Activated T-cell treated with anti-CD3 and anti-CD28 coated beads, Interleukin-2, amount 50 U/mL, for 72 hours (primary cell): ENCODE measurements at regions not wholly inside any gene's neighbourhood (a gene's known extent, or its start where the extent isn't known, plus 50 kb on each side); places are given as distances from the start of the nearest gene placed in this dataset.
A peak's percentile ranks its signal among the peaks of the same experiment; 100 is the strongest.
"Not testable (repeated sequence)": the region's sequence is repeated elsewhere in the genome, so short reads cannot be mapped to it uniquely, and the experiment has no call there.

Experiments used
- ATAC-seq, 2 donors: fragments of 150-1000 bp; cut with Tn5 transposase; replicated peaks in 1 of 2; 2 replicates each; pipeline ENCODE4 v1.10.0; 2021; ENCODE audit warnings: moderate library complexity in 2 of 2, mild to moderate bottlenecking in 1 of 2
- DNase-seq, 2 donors: peaks; one replicate each; pipeline ENCODE4 v3.0.0; 2021 to 2022; ENCODE audit warnings: mixed read lengths in 1 of 2
- H3K27ac Mint-ChIP-seq: one replicate; pipeline ENCODE4 v1.8.0; 2022; ENCODE audit warnings: mild to moderate bottlenecking, moderate library complexity, mixed read lengths
- H3K27me3 Mint-ChIP-seq: one replicate; pipeline ENCODE4 v1.8.0; 2022; ENCODE audit warnings: low read depth, mixed read lengths
- H3K36me3 Mint-ChIP-seq, 2 donors: one replicate each; pipeline ENCODE4 v1.8.0; 2022; ENCODE audit warnings: mixed read lengths in 2 of 2, mild to moderate bottlenecking in 1 of 2; ENCODE audit not compliant: insufficient read depth in 2 of 2
- H3K4me1 Mint-ChIP-seq: one replicate; pipeline ENCODE4 v1.8.0; 2022; ENCODE audit warnings: low read depth, mixed read lengths
- H3K4me3 Mint-ChIP-seq, 2 donors: one replicate each; pipeline ENCODE4 v1.8.0; 2022; ENCODE audit warnings: mild to moderate bottlenecking in 2 of 2, mixed read lengths in 2 of 2, moderate library complexity in 2 of 2
- H3K9me3 Mint-ChIP-seq, 2 donors: one replicate each; pipeline ENCODE4 v1.8.0; 2022; ENCODE audit warnings: mixed read lengths in 2 of 2

DNA sequence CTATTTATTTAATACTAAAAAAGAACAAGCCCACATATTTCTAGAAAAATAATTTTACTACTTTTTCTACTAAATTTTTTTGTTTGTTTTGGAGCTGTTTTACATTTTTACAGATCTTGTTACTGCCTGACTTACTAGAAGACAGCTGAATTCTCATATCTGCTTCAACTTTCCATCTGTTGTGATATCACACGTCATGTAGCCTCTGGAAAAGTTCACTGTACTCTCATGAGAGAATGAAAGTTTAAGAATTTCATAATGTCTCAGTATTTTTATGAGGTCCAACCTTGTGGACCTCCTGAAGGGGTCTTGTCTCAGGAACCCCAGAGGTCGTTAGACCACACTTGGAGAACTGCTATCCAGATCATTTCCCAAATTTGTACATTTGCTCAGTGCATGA is 81.7 kb upstream of the MTHFD1L start:
- H3K9me3 Mint-ChIP-seq: no peaks in the 10 kb centered on the region
- DNase-seq (no peak), ATAC-seq (no peak)
- peaks cover 9% of the 10 kb centered on the region for H3K27me3 Mint-ChIP-seq
- H3K4me1 Mint-ChIP-seq: no peaks in the 10 kb centered on the region
- H3K27ac Mint-ChIP-seq: no peak overlapping the region
- H3K4me3 Mint-ChIP-seq: no peak overlapping the region
- peaks cover 2 to 7% of the 10 kb centered on the region in 2 donors for H3K36me3 Mint-ChIP-seq

DNA sequence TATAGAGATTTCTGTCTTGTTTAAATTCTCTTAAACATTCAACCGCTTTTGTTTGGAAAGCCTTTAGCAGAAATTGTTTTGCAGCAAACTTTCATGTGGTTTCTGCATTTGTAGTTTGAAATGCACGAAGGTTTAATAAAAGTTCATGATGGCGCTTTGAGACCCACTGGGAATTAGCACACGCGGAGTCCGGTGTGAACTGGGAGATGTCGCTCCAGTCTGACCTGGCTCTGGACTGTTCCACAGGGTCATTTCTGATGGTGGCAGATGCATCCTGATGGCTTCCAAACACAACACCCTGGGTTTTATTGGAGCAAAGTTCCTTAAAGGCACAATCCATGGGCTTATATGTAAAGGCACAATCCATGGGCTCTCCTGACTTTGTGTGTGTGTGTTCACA is 78.1 kb upstream of the MTHFD1L start:
- peaks cover 10% of the 10 kb centered on the region for H3K27me3 Mint-ChIP-seq
- no peaks in the 10 kb centered on the region for H3K9me3 Mint-ChIP-seq
- no peak overlapping the region for H3K27ac Mint-ChIP-seq
- ATAC-seq (no peak), DNase-seq (no peak)
- H3K4me1 Mint-ChIP-seq: no peaks in the 10 kb centered on the region
- H3K4me3 Mint-ChIP-seq: no peak overlapping the region
- H3K36me3 Mint-ChIP-seq: peaks cover 2 to 7% of the 10 kb centered on the region in 2 donors

DNA sequence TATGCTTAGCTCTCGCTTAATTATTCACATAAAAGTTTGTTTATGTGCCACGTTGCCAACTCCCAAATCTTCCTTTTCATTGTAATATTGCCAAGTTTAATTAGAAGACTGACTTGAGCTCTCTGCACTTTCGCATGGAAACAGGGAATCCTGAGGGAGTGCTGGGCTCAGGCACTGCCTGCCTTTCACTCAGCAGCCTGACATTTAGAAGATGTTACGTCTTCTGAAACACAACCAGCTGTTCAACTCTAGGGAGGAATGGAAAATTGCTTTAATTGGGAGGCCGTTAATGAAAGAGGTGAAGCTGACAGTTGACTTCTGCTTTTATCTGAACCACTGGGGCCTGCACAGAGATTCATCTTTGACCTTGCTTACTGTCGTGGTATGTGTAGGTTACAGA is 77.4 kb upstream of the MTHFD1L start:
- no peak for ATAC-seq
- no peak for DNase-seq
- H3K9me3 Mint-ChIP-seq: no peaks in the 10 kb centered on the region
- no peaks in the 10 kb centered on the region for H3K4me1 Mint-ChIP-seq
- H3K4me3 Mint-ChIP-seq: no peak overlapping the region
- peaks cover 10% of the 10 kb centered on the region for H3K27me3 Mint-ChIP-seq
- no peak overlapping the region for H3K27ac Mint-ChIP-seq
- H3K36me3 Mint-ChIP-seq: peaks cover under 1% of the 10 kb centered on the region in 2 donors

DNA sequence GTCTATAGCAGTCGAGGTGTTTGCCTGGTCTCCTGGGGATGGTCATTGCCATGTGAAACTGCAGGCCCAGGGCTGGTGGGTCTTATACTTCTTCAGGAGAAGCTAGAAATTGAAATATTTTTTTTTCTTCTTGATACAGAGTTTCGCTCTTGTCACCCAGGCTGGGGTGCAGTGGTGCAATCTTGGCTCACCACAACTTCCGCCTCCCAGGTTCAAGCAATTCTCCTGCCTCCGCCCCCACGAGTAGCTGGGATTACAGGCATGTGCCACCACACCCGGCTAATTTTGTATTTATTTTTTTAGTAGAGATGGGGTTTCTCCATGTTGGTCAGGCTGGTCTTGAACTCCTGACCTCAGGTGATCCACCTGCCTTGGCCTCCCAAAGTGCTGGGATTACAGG is 75.6 kb upstream of the MTHFD1L start:
- not testable (repeated sequence) for H3K27me3 Mint-ChIP-seq, H3K27ac Mint-ChIP-seq, H3K4me3 Mint-ChIP-seq, DNase-seq, H3K9me3 Mint-ChIP-seq, H3K36me3 Mint-ChIP-seq, ATAC-seq, H3K4me1 Mint-ChIP-seq

DNA sequence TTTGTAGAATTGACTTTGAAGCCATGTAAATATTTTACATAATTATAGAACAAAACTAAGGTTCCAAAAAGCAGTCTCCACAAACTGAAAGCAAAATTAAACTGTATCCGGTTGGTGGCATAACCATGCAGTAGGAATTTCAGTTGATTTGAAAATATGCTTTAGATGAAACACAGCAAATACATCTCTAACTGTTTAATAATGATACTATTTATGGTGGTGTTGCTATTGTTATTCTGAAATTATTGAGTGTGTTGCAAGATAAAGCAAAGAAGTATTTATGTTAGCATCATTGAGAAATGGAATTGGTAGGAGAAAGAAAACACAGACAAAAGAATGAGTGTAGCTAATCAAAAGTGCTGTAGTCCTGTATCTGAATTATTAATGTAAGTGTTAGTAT is 73.8 kb upstream of the MTHFD1L start:
- no peak for ATAC-seq
- no peak overlapping the region for H3K4me3 Mint-ChIP-seq
- H3K27me3 Mint-ChIP-seq: peaks cover 10% of the 10 kb centered on the region
- DNase-seq: no peak
- no peak overlapping the region for H3K27ac Mint-ChIP-seq
- no peaks in the 10 kb centered on the region for H3K36me3 Mint-ChIP-seq
- no peaks in the 10 kb centered on the region for H3K4me1 Mint-ChIP-seq
- H3K9me3 Mint-ChIP-seq: no peaks in the 10 kb centered on the region

DNA sequence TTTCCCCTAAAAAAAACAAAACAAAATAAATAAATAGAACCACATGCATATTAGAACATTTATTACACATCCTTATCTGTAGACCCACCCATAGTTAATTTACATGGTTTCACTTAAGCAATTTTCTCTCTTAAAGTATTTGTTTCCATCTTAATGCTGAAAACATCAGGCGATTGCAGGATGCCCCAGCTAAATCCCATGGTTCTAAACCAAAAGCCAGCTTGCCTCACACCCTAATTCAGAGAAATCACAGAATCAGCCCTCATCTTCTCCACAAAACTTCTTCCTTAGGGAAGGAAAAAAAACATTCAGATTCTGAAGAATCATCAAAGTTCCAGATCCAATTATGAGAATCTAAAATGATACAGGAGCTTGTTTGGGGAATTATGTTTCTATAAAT is 67.6 kb upstream of the MTHFD1L start:
- H3K4me1 Mint-ChIP-seq: no peaks in the 10 kb centered on the region
- ATAC-seq: no peak
- H3K36me3 Mint-ChIP-seq: no peaks in the 10 kb centered on the region

GRCh38 chr6:150799276-150799805 is 66.2 kb upstream of the MTHFD1L start:
- DNase-seq: no peak
- H3K27ac Mint-ChIP-seq: no peak overlapping the region
- no peak overlapping the region for H3K4me3 Mint-ChIP-seq
- H3K36me3 Mint-ChIP-seq: no peaks in the 10 kb centered on the region
- H3K9me3 Mint-ChIP-seq: no peaks in the 10 kb centered on the region
- H3K27me3 Mint-ChIP-seq: peaks cover 5% of the 10 kb centered on the region
- no peak for ATAC-seq
- H3K4me1 Mint-ChIP-seq: no peaks in the 10 kb centered on the region

More for the DNA sequence above, 67.6 kb upstream of the MTHFD1L start:
- H3K4me3 Mint-ChIP-seq: no peak overlapping the region
- peaks cover 3% of the 10 kb centered on the region for H3K27me3 Mint-ChIP-seq
- H3K27ac Mint-ChIP-seq: no peak overlapping the region
- no peaks in the 10 kb centered on the region for H3K9me3 Mint-ChIP-seq
- DNase-seq: no peak

DNA sequence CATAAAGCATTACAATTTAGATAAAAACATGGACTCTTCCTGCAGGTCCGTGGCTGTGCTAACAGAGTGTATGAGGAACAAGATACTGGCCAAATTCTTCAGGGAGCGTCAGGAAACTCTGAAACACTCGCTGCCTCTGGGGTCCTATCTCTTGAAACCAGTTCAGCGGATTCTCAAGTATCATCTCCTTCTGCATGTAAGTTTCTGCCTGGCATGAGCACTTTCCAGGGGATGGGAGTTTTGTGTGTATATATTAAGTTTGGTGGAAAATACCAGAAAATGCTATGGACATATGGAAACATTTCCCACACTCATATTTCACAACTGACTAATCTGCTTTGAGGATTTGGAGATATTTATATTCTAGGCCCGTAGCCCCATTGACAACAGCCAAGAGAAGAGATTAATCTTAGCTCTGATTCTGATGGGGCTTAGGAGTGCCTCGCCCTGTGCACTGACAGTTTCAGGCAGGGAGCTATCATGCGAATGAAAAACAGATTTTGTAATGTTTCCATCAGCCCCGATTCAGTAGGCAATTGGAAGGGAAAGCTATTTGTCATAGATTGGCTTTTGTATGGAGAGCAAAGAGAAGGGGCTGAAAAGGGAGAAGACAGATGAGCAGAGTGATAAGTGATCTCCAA is 64.7 kb upstream of the MTHFD1L start:
- no peak for DNase-seq
- Mint-ChIP-seq H3K4me3 (no peak overlapping the region), H3K27ac (no peak overlapping the region), H3K9me3 (no peaks in the 10 kb centered on the region), H3K4me1 (no peaks in the 10 kb centered on the region), H3K36me3 (no peaks in the 10 kb centered on the region), H3K27me3 (peaks cover 5% of the 10 kb centered on the region)
- no peak for ATAC-seq

DNA sequence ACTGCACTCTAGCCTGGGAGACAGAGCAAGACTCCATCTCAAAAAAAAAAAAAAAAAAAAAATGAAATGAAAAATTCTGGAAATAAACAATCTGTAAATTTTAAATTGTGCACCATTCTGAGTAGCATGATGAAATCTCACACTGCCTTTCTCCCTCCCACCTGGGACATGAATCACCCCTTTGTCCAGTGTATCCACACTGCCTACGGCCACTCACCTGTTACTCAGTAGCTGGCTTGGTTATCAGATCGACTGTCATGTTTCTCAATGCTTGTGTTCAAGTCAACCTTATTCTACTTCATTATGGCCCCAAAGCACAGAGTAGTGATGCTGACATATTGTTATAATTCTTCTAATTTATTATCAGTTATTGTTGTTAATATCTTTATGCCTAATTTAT is 58.7 kb upstream of the MTHFD1L start:
- Mint-ChIP-seq H3K4me1 (peaks cover 4% of the 10 kb centered on the region), H3K27me3 (peaks cover 13% of the 10 kb centered on the region), H3K4me3 (no peak overlapping the region), H3K36me3 (peaks cover 0 to 2% of the 10 kb centered on the region in 2 donors), H3K9me3 (no peaks in the 10 kb centered on the region), H3K27ac (no peak overlapping the region)
- DNase-seq: no peak
- no peak for ATAC-seq

DNA sequence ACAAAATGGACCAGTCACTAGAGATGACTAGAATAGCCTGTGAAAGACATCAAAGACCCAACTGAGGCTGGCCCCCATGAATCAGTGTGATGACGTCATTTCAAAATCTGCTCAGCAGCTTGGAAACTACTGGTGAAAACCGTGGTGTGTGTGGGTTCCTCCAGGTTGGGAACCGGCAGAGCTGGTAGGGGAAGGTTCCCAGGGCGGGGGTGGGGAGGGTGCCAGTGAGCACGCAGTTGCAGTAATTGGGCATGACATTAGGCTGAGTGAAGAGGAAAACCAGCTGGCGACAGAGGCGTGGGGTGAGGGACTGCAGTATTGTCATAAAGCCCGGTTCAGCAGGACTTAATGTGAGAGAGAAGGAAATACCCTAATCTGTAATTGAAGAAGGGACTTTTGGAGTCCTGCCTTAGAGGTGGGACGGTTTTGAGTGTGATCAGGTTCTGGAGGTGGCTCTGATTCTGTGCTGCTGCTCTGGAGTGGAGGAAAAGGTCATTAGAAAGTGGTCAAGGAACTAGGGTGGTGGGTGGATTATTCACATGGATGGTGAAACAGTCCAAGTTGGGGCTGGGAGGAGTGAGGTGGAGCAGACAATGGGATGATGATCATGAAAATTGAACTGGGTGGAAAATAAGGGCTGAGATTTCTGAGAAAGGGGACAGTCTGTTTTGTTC is 52.0 kb upstream of the MTHFD1L start:
- Mint-ChIP-seq H3K4me3 (peak overlapping the region; percentile 67 to 72), H3K36me3 (peaks cover 2 to 4% of the 10 kb centered on the region in 2 donors), H3K4me1 (peaks cover 39% of the 10 kb centered on the region), H3K27me3 (peaks cover 36% of the 10 kb centered on the region), H3K9me3 (no peaks in the 10 kb centered on the region), H3K27ac (peak overlapping the region; percentile 97)
- DNase-seq (peak; percentile 72 to 74), ATAC-seq (peak; percentile 76 to 79)

DNA sequence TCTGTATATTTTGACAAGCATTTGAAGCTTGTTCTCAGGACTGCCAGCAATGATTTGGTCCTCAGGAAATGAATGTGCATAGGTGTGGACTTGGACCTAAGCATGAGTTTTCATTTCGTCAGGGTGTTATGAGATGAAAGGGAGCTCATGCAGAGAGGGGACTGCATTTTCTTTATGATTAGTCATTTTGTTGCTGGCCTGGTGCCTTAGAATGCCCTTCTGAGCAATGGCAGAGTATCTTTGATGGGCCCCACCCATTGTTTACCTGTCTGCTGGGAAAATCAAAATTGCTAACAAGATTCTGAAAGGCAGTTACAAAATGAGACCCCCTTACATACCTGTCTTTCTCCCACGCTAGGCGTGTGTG is 51.5 kb upstream of the MTHFD1L start:
- DNase-seq (peak; percentile 40 to 47), ATAC-seq (peak; percentile 77 to 80)
- Mint-ChIP-seq H3K27ac (peak overlapping the region; percentile 97), H3K4me1 (peaks cover 39% of the 10 kb centered on the region), H3K27me3 (peaks cover 38% of the 10 kb centered on the region), H3K9me3 (no peaks in the 10 kb centered on the region), H3K4me3 (peak overlapping the region; percentile 67 to 72), H3K36me3 (peaks cover 2 to 4% of the 10 kb centered on the region in 2 donors)
